ENCODE measurements at regions not wholly inside any gene's neighbourhood (a gene's known extent, or its start where the extent isn't known, plus 50 kb on each side); places are given as distances from the start of the nearest gene placed in this dataset.

GRCh38 chr5:38051711-38052511, 206.4 kb upstream of the EGFLAM start:
- H3K9me3 ChIP-seq (ENCODE audit: control insufficient read depth in 4 of 4, insufficient read depth in 3 of 4, low read length in 3 of 4), result no peaks in the 10 kb centered on the region
- no peak for ATAC-seq (ENCODE audit: insufficient read depth, low FRiP score)
- 82 to 87% methylated on average over 12 of the region's 12 CpGs for WGBS, 2 donors
- H3K27me3 ChIP-seq (ENCODE audit: control insufficient read depth in 3 of 3, insufficient read depth in 3 of 3, low read length in 2 of 3), result no peaks in the 10 kb centered on the region
- no peak overlapping the region for H3K27ac ChIP-seq (ENCODE audit: low read depth in 1 of 2, low read length in 1 of 2)
- H3K4me1 ChIP-seq (ENCODE audit: control insufficient read depth in 5 of 5, insufficient read depth in 5 of 5, low read length in 5 of 5), result no peaks in the 10 kb centered on the region
- H3K9ac ChIP-seq (ENCODE audit: insufficient read depth in 1 of 2, low read length in 2 of 2), result no peak overlapping the region
- H3K4me3 ChIP-seq, result no peak overlapping the region
- TF ChIP-seq CTCF (IDR thresholded peaks at IDR 0.05; ENCODE audit: control extremely low read depth, extremely low read depth), result no peak
- no peaks in the 10 kb centered on the region for H3K36me3 ChIP-seq (ENCODE audit: control insufficient read depth in 4 of 4, insufficient read depth in 4 of 4, low read length in 4 of 4)
- DNase-seq, result no peak

GRCh38 chr5:38048400-38048799, 208.6 kb upstream of the GDNF start:
- Histone ChIP-seq H3K27me3 (ENCODE audit: control insufficient read depth in 3 of 3, insufficient read depth in 3 of 3, low read length in 2 of 3) (no peaks in the 10 kb centered on the region), H3K4me3 (no peak overlapping the region), H3K36me3 (ENCODE audit: control insufficient read depth in 4 of 4, insufficient read depth in 4 of 4, low read length in 4 of 4) (no peaks in the 10 kb centered on the region), H3K9me3 (ENCODE audit: control insufficient read depth in 4 of 4, insufficient read depth in 3 of 4, low read length in 3 of 4) (no peaks in the 10 kb centered on the region), H3K9ac (ENCODE audit: insufficient read depth in 1 of 2, low read length in 2 of 2) (no peak overlapping the region), H3K27ac (ENCODE audit: low read depth in 1 of 2, low read length in 1 of 2) (no peak overlapping the region), H3K4me1 (ENCODE audit: control insufficient read depth in 5 of 5, insufficient read depth in 5 of 5, low read length in 5 of 5) (no peaks in the 10 kb centered on the region)
- ATAC-seq (ENCODE audit: insufficient read depth, low FRiP score), result no peak
- no peak for DNase-seq
- WGBS, 2 donors, result 61 to 88% methylated on average over 3 of the region's 3 CpGs
- no peak for TF ChIP-seq CTCF (IDR thresholded peaks at IDR 0.05; ENCODE audit: control extremely low read depth, extremely low read depth)

GRCh38 chr5:38046103-38046502, 206.3 kb upstream of the GDNF start:
- WGBS, 2 donors, result 85 to 96% methylated on average over 7 of the region's 7 CpGs
- H3K36me3 ChIP-seq (ENCODE audit: control insufficient read depth in 4 of 4, insufficient read depth in 4 of 4, low read length in 4 of 4), result no peaks in the 10 kb centered on the region
- TF ChIP-seq CTCF (IDR thresholded peaks at IDR 0.05; ENCODE audit: control extremely low read depth, extremely low read depth), result no peak
- ATAC-seq (ENCODE audit: insufficient read depth, low FRiP score) (no peak), DNase-seq (no peak)
- no peak overlapping the region for H3K9ac ChIP-seq (ENCODE audit: insufficient read depth in 1 of 2, low read length in 2 of 2)
- no peaks in the 10 kb centered on the region for H3K9me3 ChIP-seq (ENCODE audit: control insufficient read depth in 4 of 4, insufficient read depth in 3 of 4, low read length in 3 of 4)
- H3K4me3 ChIP-seq, result no peak overlapping the region
- no peaks in the 10 kb centered on the region for H3K27me3 ChIP-seq (ENCODE audit: control insufficient read depth in 3 of 3, insufficient read depth in 3 of 3, low read length in 2 of 3)
- no peaks in the 10 kb centered on the region for H3K4me1 ChIP-seq (ENCODE audit: control insufficient read depth in 5 of 5, insufficient read depth in 5 of 5, low read length in 5 of 5)
- H3K27ac ChIP-seq (ENCODE audit: low read depth in 1 of 2, low read length in 1 of 2), result no peak overlapping the region

GRCh38 chr5:38045446-38045845, 205.6 kb upstream of the GDNF start:
- no peak for ATAC-seq (ENCODE audit: insufficient read depth, low FRiP score)
- no peaks in the 10 kb centered on the region for H3K36me3 ChIP-seq (ENCODE audit: control insufficient read depth in 4 of 4, insufficient read depth in 4 of 4, low read length in 4 of 4)
- no peak for DNase-seq
- WGBS, 2 donors, result 84 to 92% methylated on average over 1 of the region's 1 CpG
- no peak for TF ChIP-seq CTCF (IDR thresholded peaks at IDR 0.05; ENCODE audit: control extremely low read depth, extremely low read depth)
- H3K4me1 ChIP-seq (ENCODE audit: control insufficient read depth in 5 of 5, insufficient read depth in 5 of 5, low read length in 5 of 5), result no peaks in the 10 kb centered on the region
- no peak overlapping the region for H3K4me3 ChIP-seq
- no peak overlapping the region for H3K27ac ChIP-seq (ENCODE audit: low read depth in 1 of 2, low read length in 1 of 2)
- H3K9ac ChIP-seq (ENCODE audit: insufficient read depth in 1 of 2, low read length in 2 of 2), result no peak overlapping the region
- H3K27me3 ChIP-seq (ENCODE audit: control insufficient read depth in 3 of 3, insufficient read depth in 3 of 3, low read length in 2 of 3), result no peaks in the 10 kb centered on the region
- H3K9me3 ChIP-seq (ENCODE audit: control insufficient read depth in 4 of 4, insufficient read depth in 3 of 4, low read length in 3 of 4), result no peaks in the 10 kb centered on the region
